ENCODE measurements at regions not wholly inside any gene's neighbourhood (a gene's known extent, or its start where the extent isn't known, plus 50 kb on each side); places are given as distances from the start of the nearest gene placed in this dataset.

DNA sequence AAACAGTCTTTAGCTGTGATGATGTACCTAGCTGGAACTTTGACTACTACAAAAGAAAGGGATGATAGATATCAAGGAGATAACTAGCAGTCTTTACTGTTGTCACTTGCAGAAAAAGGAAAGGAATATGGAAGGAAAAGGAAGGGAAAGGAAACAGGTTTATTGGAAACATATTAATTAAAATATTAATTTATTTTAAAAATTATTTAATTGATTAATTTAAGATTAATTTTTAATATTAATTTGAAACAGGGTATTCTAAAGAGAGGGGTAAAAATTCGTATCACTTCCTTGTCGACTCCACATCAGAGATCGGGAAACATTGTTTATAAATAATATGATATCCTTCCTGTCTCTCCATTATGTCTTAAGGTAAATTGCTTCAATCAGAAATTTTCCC lies 186.5 kb upstream of the IL15 start:
- H3K9me3 Mint-ChIP-seq = peaks cover 3% of the 10 kb centered on the region
- no peak overlapping the region for H3K27ac Mint-ChIP-seq
- H3K36me3 Mint-ChIP-seq (ENCODE audit: low read depth) = no peaks in the 10 kb centered on the region
- H3K27me3 Mint-ChIP-seq (ENCODE audit: low read depth) = peaks cover 3% of the 10 kb centered on the region
- no peak overlapping the region for H3K4me3 Mint-ChIP-seq
- intact Hi-C loops (cut with micrococcal nuclease) = no loop called here
- DNase-seq = no peak
- CTCF ChIA-PET = no interaction called here
- H3K4me1 Mint-ChIP-seq (ENCODE audit: low read depth) = no peaks in the 10 kb centered on the region

GRCh38 chr4:141455651-141456050 lies 180.7 kb upstream of the IL15 start:
- Mint-ChIP-seq H3K4me1 (ENCODE audit: low read depth) (no peaks in the 10 kb centered on the region), H3K36me3 (ENCODE audit: low read depth) (no peaks in the 10 kb centered on the region)

GRCh38 chr4:141457653-141458052 lies 178.7 kb upstream of the IL15 start:
- Mint-ChIP-seq H3K36me3 (ENCODE audit: low read depth) (no peaks in the 10 kb centered on the region), H3K9me3 (no peaks in the 10 kb centered on the region), H3K4me3 (no peak overlapping the region), H3K4me1 (ENCODE audit: low read depth) (no peaks in the 10 kb centered on the region), H3K27ac (no peak overlapping the region), H3K27me3 (ENCODE audit: low read depth) (no peaks in the 10 kb centered on the region)
- CTCF ChIA-PET = no interaction called here
- intact Hi-C loops (cut with micrococcal nuclease) = no loop called here
- DNase-seq = no peak

More at GRCh38 chr4:141455651-141456050, 180.7 kb upstream of the IL15 start:
- CTCF ChIA-PET = interaction anchor here (1.0 kb wide), 1 partner anchor 26 kb away, joined by 3 read pairs; no protein-coding TSS in a partner anchor
- Mint-ChIP-seq H3K9me3 (peaks cover 2% of the 10 kb centered on the region), H3K4me3 (no peak overlapping the region), H3K27me3 (ENCODE audit: low read depth) (no peaks in the 10 kb centered on the region), H3K27ac (no peak overlapping the region)
- no peak for DNase-seq
- intact Hi-C loops (cut with micrococcal nuclease) = no loop called here

DNA sequence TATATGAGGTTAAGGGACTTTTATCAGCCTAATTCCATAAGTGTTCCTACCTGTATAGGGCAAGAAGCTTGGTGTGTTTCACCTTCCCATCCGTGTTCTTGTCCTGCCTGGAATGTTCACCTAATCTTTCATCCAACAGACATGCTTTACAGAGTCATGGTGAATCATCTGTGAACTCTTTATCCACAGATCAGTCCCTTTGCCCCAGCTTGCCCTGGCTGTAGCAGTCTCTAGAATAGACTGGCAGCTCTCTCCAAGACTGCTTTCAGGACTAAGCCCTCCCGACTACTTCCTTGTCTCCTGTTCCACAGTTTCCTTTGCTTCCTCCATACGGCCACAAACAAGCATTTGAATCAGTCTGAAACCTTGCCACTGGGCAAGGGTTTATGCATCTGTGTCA lies 177.9 kb upstream of the IL15 start:
- Mint-ChIP-seq H3K36me3 (ENCODE audit: low read depth) (no peaks in the 10 kb centered on the region), H3K4me1 (ENCODE audit: low read depth) (no peaks in the 10 kb centered on the region), H3K4me3 (no peak overlapping the region), H3K27ac (no peak overlapping the region), H3K27me3 (ENCODE audit: low read depth) (peaks cover 4% of the 10 kb centered on the region), H3K9me3 (no peaks in the 10 kb centered on the region)
- CTCF ChIA-PET = no interaction called here
- intact Hi-C loops (cut with micrococcal nuclease) = no loop called here
- no peak for DNase-seq

DNA sequence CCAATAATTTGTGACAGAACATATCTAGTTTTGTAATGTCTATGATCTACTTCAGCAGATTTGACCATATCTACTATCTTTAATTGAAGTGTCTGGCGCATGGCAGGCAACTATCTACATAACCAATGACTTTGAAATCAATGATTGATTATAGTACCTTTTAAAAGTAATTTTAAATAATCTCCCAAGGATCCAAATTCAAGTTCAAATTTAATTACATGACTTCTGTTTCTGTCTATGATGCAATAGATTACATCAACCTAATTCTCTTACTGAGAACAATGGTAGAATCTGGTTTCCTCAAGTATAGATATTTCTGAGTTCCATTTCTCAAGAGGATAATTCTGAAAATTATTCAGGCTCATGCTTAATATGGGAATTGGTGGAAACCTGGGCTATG lies 177.4 kb upstream of the IL15 start:
- Mint-ChIP-seq H3K36me3 (ENCODE audit: low read depth) (no peaks in the 10 kb centered on the region), H3K4me3 (no peak overlapping the region), H3K4me1 (ENCODE audit: low read depth) (no peaks in the 10 kb centered on the region), H3K27me3 (ENCODE audit: low read depth) (peaks cover 4% of the 10 kb centered on the region), H3K27ac (no peak overlapping the region), H3K9me3 (no peaks in the 10 kb centered on the region)
- intact Hi-C loops (cut with micrococcal nuclease) = no loop called here
- CTCF ChIA-PET = no interaction called here
- no peak for DNase-seq

GRCh38 chr4:141462361-141462760 lies 174.0 kb upstream of the IL15 start:
- no peak overlapping the region for H3K4me3 Mint-ChIP-seq
- H3K4me1 Mint-ChIP-seq (ENCODE audit: low read depth) = no peaks in the 10 kb centered on the region
- no peak for DNase-seq
- peaks cover 4% of the 10 kb centered on the region for H3K27me3 Mint-ChIP-seq (ENCODE audit: low read depth)
- no peaks in the 10 kb centered on the region for H3K9me3 Mint-ChIP-seq
- H3K36me3 Mint-ChIP-seq (ENCODE audit: low read depth) = no peaks in the 10 kb centered on the region
- H3K27ac Mint-ChIP-seq = no peak overlapping the region
- CTCF ChIA-PET = no interaction called here
- intact Hi-C loops (cut with micrococcal nuclease) = no loop called here

DNA sequence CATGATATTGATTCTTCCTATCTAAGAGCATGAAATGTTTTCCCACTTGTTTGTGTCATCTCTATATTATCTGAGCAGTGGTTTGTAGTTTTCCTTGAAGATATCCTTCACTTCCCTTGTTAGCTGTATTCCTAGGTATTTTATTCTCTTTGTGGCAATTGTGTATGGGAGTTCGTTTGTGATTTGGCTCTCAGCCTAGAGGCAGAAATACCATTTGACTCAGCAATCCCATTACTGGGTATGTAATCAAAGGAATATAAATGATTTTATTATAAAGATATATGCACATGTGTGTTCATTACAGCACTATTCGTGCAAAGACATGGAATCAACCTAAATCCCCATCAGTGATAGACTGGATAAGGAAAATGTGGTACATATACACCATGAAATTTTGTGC lies 172.7 kb upstream of the IL15 start:
- no peaks in the 10 kb centered on the region for H3K36me3 Mint-ChIP-seq (ENCODE audit: low read depth)
- no peak overlapping the region for H3K4me3 Mint-ChIP-seq
- DNase-seq = no peak
- intact Hi-C loops (cut with micrococcal nuclease) = no loop called here
- H3K27me3 Mint-ChIP-seq (ENCODE audit: low read depth) = peaks cover 4% of the 10 kb centered on the region
- H3K4me1 Mint-ChIP-seq (ENCODE audit: low read depth) = no peaks in the 10 kb centered on the region
- CTCF ChIA-PET = interaction anchor here (0.7 kb wide), 1 partner anchor 23 kb away, joined by 3 read pairs; no protein-coding TSS in a partner anchor
- H3K27ac Mint-ChIP-seq = no peak overlapping the region
- no peaks in the 10 kb centered on the region for H3K9me3 Mint-ChIP-seq

DNA sequence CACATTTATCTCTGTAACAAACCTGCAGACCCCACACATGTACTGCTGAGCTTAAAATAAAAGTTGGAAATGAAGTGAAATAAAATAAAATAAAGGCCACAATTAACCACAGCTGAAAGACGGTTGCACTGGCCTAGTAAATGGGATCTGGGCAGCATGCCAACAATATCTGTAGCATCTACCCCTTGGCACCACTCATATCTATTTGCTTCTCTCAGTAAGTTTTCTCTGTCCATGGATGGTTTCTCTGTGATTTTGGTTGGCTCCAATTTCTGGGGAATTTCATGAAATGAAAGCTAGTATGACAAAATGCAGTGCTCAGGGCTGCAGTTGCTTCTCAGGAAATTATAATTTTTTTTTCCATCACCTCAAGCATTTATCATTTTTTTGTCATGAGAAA lies 172.0 kb upstream of the IL15 start:
- no peak overlapping the region for H3K4me3 Mint-ChIP-seq
- CTCF ChIA-PET = no interaction called here

GRCh38 chr4:141465171-141465570 lies 171.2 kb upstream of the IL15 start:
- H3K27me3 Mint-ChIP-seq (ENCODE audit: low read depth) = peaks cover 4% of the 10 kb centered on the region
- intact Hi-C loops (cut with micrococcal nuclease) = no loop called here
- H3K9me3 Mint-ChIP-seq = no peaks in the 10 kb centered on the region
- no peak overlapping the region for H3K27ac Mint-ChIP-seq
- H3K4me1 Mint-ChIP-seq (ENCODE audit: low read depth) = no peaks in the 10 kb centered on the region
- no peak for DNase-seq
- no peaks in the 10 kb centered on the region for H3K36me3 Mint-ChIP-seq (ENCODE audit: low read depth)
- CTCF ChIA-PET = no interaction called here
- no peak overlapping the region for H3K4me3 Mint-ChIP-seq

More for the DNA sequence above, 172.0 kb upstream of the IL15 start:
- H3K4me1 Mint-ChIP-seq (ENCODE audit: low read depth) = no peaks in the 10 kb centered on the region
- H3K27me3 Mint-ChIP-seq (ENCODE audit: low read depth) = peaks cover 4% of the 10 kb centered on the region
- no peak for DNase-seq
- no peaks in the 10 kb centered on the region for H3K36me3 Mint-ChIP-seq (ENCODE audit: low read depth)
- H3K9me3 Mint-ChIP-seq = no peaks in the 10 kb centered on the region
- no peak overlapping the region for H3K27ac Mint-ChIP-seq
- intact Hi-C loops (cut with micrococcal nuclease) = no loop called here

- intact Hi-C loops (cut with micrococcal nuclease) = no loop called here
- no peak for DNase-seq
- CTCF ChIA-PET = no interaction called here
- H3K36me3 Mint-ChIP-seq (ENCODE audit: low read depth) = no peaks in the 10 kb centered on the region
- no peak overlapping the region for H3K27ac Mint-ChIP-seq
- H3K4me3 Mint-ChIP-seq = no peak overlapping the region
- H3K27me3 Mint-ChIP-seq (ENCODE audit: low read depth) = peaks cover 4% of the 10 kb centered on the region
- no peaks in the 10 kb centered on the region for H3K4me1 Mint-ChIP-seq (ENCODE audit: low read depth)
- no peaks in the 10 kb centered on the region for H3K9me3 Mint-ChIP-seq
Measured at GRCh38 chr4:141467225-141467624, 169.2 kb upstream of the IL15 start.

GRCh38 chr4:141469392-141469791 lies 167.0 kb upstream of the IL15 start:
- no peaks in the 10 kb centered on the region for H3K36me3 Mint-ChIP-seq (ENCODE audit: low read depth)
- CTCF ChIA-PET = no interaction called here
- intact Hi-C loops (cut with micrococcal nuclease) = no loop called here
- H3K4me1 Mint-ChIP-seq (ENCODE audit: low read depth) = no peaks in the 10 kb centered on the region
- H3K9me3 Mint-ChIP-seq = no peaks in the 10 kb centered on the region
- no peak for DNase-seq
- H3K27ac Mint-ChIP-seq = no peak overlapping the region
- H3K27me3 Mint-ChIP-seq (ENCODE audit: low read depth) = no peaks in the 10 kb centered on the region
- H3K4me3 Mint-ChIP-seq = no peak overlapping the region

- Mint-ChIP-seq H3K36me3 (ENCODE audit: low read depth) (no peaks in the 10 kb centered on the region), H3K27ac (no peak overlapping the region), H3K9me3 (no peaks in the 10 kb centered on the region), H3K27me3 (ENCODE audit: low read depth) (no peaks in the 10 kb centered on the region), H3K4me3 (no peak overlapping the region), H3K4me1 (ENCODE audit: low read depth) (no peaks in the 10 kb centered on the region)
- intact Hi-C loops (cut with micrococcal nuclease) = no loop called here
- DNase-seq = no peak
- CTCF ChIA-PET = no interaction called here
Measured at GRCh38 chr4:141473026-141473540, 163.3 kb upstream of the IL15 start.

DNA sequence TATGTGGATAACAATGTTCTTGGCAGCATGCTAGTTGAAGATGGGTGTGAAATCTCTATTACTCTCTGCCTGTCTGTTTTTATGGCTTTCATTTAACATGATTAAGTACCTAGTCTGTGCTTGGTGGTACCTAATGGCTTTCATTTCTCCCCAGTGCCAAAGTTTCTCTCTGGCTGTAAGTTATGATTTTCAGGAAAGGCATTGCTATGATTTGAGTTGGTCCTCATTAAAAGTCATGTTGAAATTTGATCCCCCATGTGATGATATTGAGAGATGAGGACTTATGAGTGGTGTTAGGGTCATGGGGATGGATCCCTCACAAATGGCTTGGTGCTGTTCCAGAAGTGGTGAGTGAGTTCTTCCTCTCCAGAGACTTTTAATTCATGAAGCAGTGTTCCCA lies 162.4 kb upstream of the IL15 start:
- no peaks in the 10 kb centered on the region for H3K4me1 Mint-ChIP-seq (ENCODE audit: low read depth)
- CTCF ChIA-PET = no interaction called here
- intact Hi-C loops (cut with micrococcal nuclease) = no loop called here
- H3K9me3 Mint-ChIP-seq = no peaks in the 10 kb centered on the region
- H3K36me3 Mint-ChIP-seq (ENCODE audit: low read depth) = no peaks in the 10 kb centered on the region
- H3K4me3 Mint-ChIP-seq = no peak overlapping the region
- H3K27ac Mint-ChIP-seq = no peak overlapping the region
- H3K27me3 Mint-ChIP-seq (ENCODE audit: low read depth) = no peaks in the 10 kb centered on the region
- no peak for DNase-seq

DNA sequence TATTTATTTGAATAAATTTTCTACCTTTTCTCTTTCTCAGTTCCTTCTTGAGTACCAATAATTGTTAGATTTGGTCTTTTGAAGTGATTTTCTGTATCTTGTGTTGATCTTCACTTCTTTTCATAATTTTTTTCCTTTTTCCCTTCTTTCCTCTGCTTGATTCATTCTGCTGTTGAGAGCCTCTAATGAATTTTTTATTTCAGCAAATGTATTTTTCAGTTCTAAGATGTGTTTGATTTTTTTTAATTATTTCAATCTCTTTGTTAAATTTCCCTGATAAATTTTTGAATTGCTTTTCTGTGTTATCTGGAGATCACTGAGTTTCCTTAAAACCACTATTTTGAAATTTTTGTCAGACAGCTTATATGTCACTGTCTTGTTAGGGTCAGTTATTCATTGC lies 155.4 kb upstream of the IL15 start:
- Mint-ChIP-seq H3K4me3 (no peak overlapping the region), H3K9me3 (peaks cover 20% of the 10 kb centered on the region), H3K4me1 (ENCODE audit: low read depth) (no peaks in the 10 kb centered on the region), H3K27ac (no peak overlapping the region), H3K36me3 (ENCODE audit: low read depth) (peaks cover 3% of the 10 kb centered on the region), H3K27me3 (ENCODE audit: low read depth) (no peaks in the 10 kb centered on the region)
- CTCF ChIA-PET = no interaction called here
- intact Hi-C loops (cut with micrococcal nuclease) = no loop called here
- no peak for DNase-seq
